Vagina (tissue), 2 donors: ENCODE measurements at regions not wholly inside any gene's neighbourhood (a gene's known extent, or its start where the extent isn't known, plus 50 kb on each side); places are given as distances from the start of the nearest gene placed in this dataset.

Source experiments
- POLR2A ChIP-seq, 2 donors: fragments of 450-650 bp; IDR thresholded peaks; one replicate each; pipeline ENCODE4 v1.6.1; 2017; ENCODE audit warnings: antibody characterized with exemption in 2 of 2, mild to moderate bottlenecking in 2 of 2, moderate library complexity in 2 of 2
- POLR2AphosphoS5 ChIP-seq, 2 donors: sonication (generic); formaldehyde crosslinking; IDR thresholded peaks; one replicate each; pipeline ENCODE4 v1.9.0; 2017; ENCODE audit warnings: antibody characterized with exemption in 2 of 2, mild to moderate bottlenecking in 2 of 2, low read depth in 1 of 2; ENCODE audit not compliant: insufficient read depth in 1 of 2
- TF ChIP-seq, protein P1 (sequence below), 3 experiments: fragments of 450-650 bp in 2 of 3; fragments of 200-600 bp in 1 of 3; sonication (generic) in 1 of 3; IDR thresholded peaks; one replicate each; pipeline ENCODE4 v1.5.1; 2017 to 2019; ENCODE audit warnings: antibody characterized with exemption in 3 of 3, mild to moderate bottlenecking in 2 of 3, moderate library complexity in 2 of 3

DNA sequence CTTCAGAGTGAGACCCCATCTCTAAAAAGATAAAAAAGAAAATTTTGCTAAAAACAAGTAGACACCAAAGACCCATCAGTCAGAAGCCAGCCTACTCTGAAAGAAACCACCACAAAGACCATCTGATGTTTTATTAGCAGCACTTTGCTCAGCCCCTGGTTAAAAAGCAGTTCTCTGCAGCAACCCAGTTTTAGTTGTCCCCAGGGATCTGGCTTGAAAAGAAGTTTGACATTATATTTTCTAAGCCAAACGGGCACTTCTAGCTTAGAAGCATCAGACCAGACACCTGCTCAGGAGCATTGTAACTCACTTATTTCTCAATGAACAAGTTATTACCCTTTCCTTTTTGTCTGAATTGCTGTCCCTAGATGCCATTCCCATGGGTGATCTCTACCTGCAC is 164.2 kb upstream of the ETAA1 start:
- TF ChIP-seq, protein P1, sequence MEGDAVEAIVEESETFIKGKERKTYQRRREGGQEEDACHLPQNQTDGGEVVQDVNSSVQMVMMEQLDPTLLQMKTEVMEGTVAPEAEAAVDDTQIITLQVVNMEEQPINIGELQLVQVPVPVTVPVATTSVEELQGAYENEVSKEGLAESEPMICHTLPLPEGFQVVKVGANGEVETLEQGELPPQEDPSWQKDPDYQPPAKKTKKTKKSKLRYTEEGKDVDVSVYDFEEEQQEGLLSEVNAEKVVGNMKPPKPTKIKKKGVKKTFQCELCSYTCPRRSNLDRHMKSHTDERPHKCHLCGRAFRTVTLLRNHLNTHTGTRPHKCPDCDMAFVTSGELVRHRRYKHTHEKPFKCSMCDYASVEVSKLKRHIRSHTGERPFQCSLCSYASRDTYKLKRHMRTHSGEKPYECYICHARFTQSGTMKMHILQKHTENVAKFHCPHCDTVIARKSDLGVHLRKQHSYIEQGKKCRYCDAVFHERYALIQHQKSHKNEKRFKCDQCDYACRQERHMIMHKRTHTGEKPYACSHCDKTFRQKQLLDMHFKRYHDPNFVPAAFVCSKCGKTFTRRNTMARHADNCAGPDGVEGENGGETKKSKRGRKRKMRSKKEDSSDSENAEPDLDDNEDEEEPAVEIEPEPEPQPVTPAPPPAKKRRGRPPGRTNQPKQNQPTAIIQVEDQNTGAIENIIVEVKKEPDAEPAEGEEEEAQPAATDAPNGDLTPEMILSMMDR (IDR thresholded peaks at IDR 0.05): no peak
- TF ChIP-seq POLR2A (IDR thresholded peaks at IDR 0.05): no peak
- no peak for TF ChIP-seq POLR2AphosphoS5 (IDR thresholded peaks at IDR 0.05; ENCODE audit: insufficient read depth in 1 of 2, low read depth in 1 of 2)
